ENCODE measurements at regions not wholly inside any gene's neighbourhood (a gene's known extent, or its start where the extent isn't known, plus 50 kb on each side); places are given as distances from the start of the nearest gene placed in this dataset.

GRCh38 chr20:12511499-12511898, 497.3 kb upstream of the SPTLC3 start:
- H3K4me1 ChIP-seq = no peaks in the 10 kb centered on the region
- in situ Hi-C loops (cut with MboI; ENCODE audit: low sequenced_read_pairs in 4 of 4) = no loop called here
- H3K27me3 ChIP-seq = no peaks in the 10 kb centered on the region
- intact Hi-C loops (cut with DNase I; ENCODE audit: low total_unique reads) = no loop called here
- H3K9me3 ChIP-seq = no peaks in the 10 kb centered on the region
- no peak overlapping the region for H3K4me3 ChIP-seq
- ATAC-seq (no peak), DNase-seq (no peak)
- TF ChIP-seq CTCF (IDR thresholded peaks at IDR 0.05 in 4 of 5, conservative IDR thresholded peaks at IDR 0.05 in 1 of 5) (no peak), POLR2A (IDR thresholded peaks at IDR 0.05) (no peak)
- no peak overlapping the region for H3K27ac ChIP-seq
- no peaks in the 10 kb centered on the region for H3K36me3 ChIP-seq

- no peak overlapping the region for H3K4me3 ChIP-seq
- no peaks in the 10 kb centered on the region for H3K36me3 ChIP-seq
- ATAC-seq = no peak
- TF ChIP-seq CTCF (IDR thresholded peaks at IDR 0.05 in 4 of 5, conservative IDR thresholded peaks at IDR 0.05 in 1 of 5) (no peak), POLR2A (IDR thresholded peaks at IDR 0.05) (no peak)
- no peak for DNase-seq
- no peaks in the 10 kb centered on the region for H3K27me3 ChIP-seq
- H3K4me1 ChIP-seq = no peaks in the 10 kb centered on the region
- no peak overlapping the region for H3K27ac ChIP-seq
- in situ Hi-C loops (cut with MboI; ENCODE audit: low sequenced_read_pairs in 4 of 4) = no loop called here
- H3K9me3 ChIP-seq = no peaks in the 10 kb centered on the region
- intact Hi-C loops (cut with DNase I; ENCODE audit: low total_unique reads) = no loop called here
Measured at GRCh38 chr20:12512755-12513154, 496.0 kb upstream of the SPTLC3 start.

- in situ Hi-C loops (cut with MboI; ENCODE audit: low sequenced_read_pairs in 4 of 4) (no loop called here), intact Hi-C loops (cut with DNase I; ENCODE audit: low total_unique reads) (no loop called here)
- DNase-seq (no peak), ATAC-seq (no peak)
- Histone ChIP-seq H3K27ac (no peak overlapping the region), H3K9me3 (no peaks in the 10 kb centered on the region), H3K36me3 (no peaks in the 10 kb centered on the region), H3K27me3 (no peaks in the 10 kb centered on the region), H3K4me3 (no peak overlapping the region), H3K4me1 (no peaks in the 10 kb centered on the region)
- no peak for TF ChIP-seq POLR2A (IDR thresholded peaks at IDR 0.05)
- no peak for TF ChIP-seq CTCF (IDR thresholded peaks at IDR 0.05 in 4 of 5, conservative IDR thresholded peaks at IDR 0.05 in 1 of 5)
Measured at GRCh38 chr20:12528104-12528503, 480.7 kb upstream of the SPTLC3 start.

DNA sequence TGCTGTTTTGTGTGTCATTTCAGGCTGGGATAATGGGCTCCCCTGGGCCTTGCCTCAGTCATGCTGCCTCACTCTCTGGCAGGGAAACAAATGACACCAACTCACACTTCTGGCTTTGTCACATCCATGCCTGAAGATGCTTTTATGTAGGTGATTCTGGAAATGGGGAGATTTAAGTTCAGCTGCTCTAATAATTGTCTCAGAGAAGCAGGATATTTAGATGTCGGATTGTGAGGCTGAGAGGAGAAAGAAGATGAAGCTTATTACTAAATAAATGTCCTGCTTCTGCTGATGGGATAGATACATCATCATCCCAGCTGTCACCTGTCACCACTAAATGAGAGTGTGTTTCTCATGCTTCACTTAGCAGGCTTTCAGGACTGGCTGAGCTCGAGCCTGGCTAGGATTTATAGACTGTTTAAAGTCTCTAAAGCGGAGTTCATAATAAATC, 480.2 kb upstream of the SPTLC3 start:
- H3K4me1 ChIP-seq = no peaks in the 10 kb centered on the region
- no peak for TF ChIP-seq POLR2A (IDR thresholded peaks at IDR 0.05)
- no peak for TF ChIP-seq CTCF (IDR thresholded peaks at IDR 0.05 in 4 of 5, conservative IDR thresholded peaks at IDR 0.05 in 1 of 5)
- H3K9me3 ChIP-seq = no peaks in the 10 kb centered on the region
- intact Hi-C loops (cut with DNase I; ENCODE audit: low total_unique reads) (no loop called here), in situ Hi-C loops (cut with MboI; ENCODE audit: low sequenced_read_pairs in 4 of 4) (no loop called here)
- H3K4me3 ChIP-seq = no peak overlapping the region
- ATAC-seq (no peak), DNase-seq (no peak)
- no peaks in the 10 kb centered on the region for H3K36me3 ChIP-seq
- H3K27ac ChIP-seq = no peak overlapping the region
- H3K27me3 ChIP-seq = no peaks in the 10 kb centered on the region

DNA sequence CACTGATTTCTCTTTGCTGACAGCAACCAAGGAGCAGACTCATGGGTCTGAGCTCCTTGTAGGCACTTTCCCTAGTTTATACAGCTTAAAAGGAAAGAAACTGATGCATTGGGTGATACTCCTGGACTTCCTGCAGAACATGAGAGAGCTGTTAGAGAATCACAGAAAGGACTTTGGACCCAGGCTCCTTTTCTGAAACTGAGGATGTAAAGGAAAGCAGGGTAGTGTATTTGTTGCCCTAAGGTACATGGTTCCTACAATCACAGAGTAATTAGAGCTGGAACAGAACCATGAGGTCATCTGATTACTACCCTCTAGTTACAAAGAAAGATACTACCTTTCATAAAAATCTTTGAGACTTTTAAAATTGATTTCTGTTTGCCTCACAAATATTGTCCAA, 477.1 kb upstream of the SPTLC3 start:
- no peak overlapping the region for H3K27ac ChIP-seq
- no peaks in the 10 kb centered on the region for H3K9me3 ChIP-seq
- H3K36me3 ChIP-seq = no peaks in the 10 kb centered on the region
- DNase-seq (no peak), ATAC-seq (no peak)
- TF ChIP-seq POLR2A (IDR thresholded peaks at IDR 0.05) (no peak), CTCF (IDR thresholded peaks at IDR 0.05 in 4 of 5, conservative IDR thresholded peaks at IDR 0.05 in 1 of 5) (no peak)
- no peak overlapping the region for H3K4me3 ChIP-seq
- H3K27me3 ChIP-seq = no peaks in the 10 kb centered on the region
- intact Hi-C loops (cut with DNase I; ENCODE audit: low total_unique reads) (no loop called here), in situ Hi-C loops (cut with MboI; ENCODE audit: low sequenced_read_pairs in 4 of 4) (no loop called here)
- H3K4me1 ChIP-seq = no peaks in the 10 kb centered on the region
